ENCODE measurements at regions not wholly inside any gene's neighbourhood (a gene's known extent, or its start where the extent isn't known, plus 50 kb on each side); places are given as distances from the start of the nearest gene placed in this dataset.

- no CpG with 5 or more reads among the region's 6 CpGs for WGBS (ENCODE audit: extremely low coverage, insufficient coverage, insufficient read length)
- H3K36me3 ChIP-seq (ENCODE audit: control insufficient read depth in 1 of 2, insufficient read depth in 2 of 2, low read length in 2 of 2) = no peaks in the 10 kb centered on the region
Measured at GRCh38 chr6:87832025-87832825, 130.2 kb upstream of the AKIRIN2 start.

GRCh38 chr6:87830907-87831306 is 128.9 kb upstream of the AKIRIN2 start:
- no CpG with 5 or more reads among the region's 4 CpGs for WGBS (ENCODE audit: extremely low coverage, insufficient coverage, insufficient read length)
- Histone ChIP-seq H3K27me3 (ENCODE audit: insufficient read depth, low read length) (no peaks in the 10 kb centered on the region), H2AK5ac (ENCODE audit: low read length) (no peak overlapping the region), H2BK120ac (ENCODE audit: insufficient read depth, low read length, poor library complexity) (no peak overlapping the region), H2AFZ (ENCODE audit: insufficient read depth, low read length, poor library complexity) (no peak overlapping the region), H3K4me2 (ENCODE audit: low read length) (no peak overlapping the region), H2BK5ac (ENCODE audit: low read depth, low read length, poor library complexity) (no peak overlapping the region), H3K27ac (ENCODE audit: low read depth, low read length) (no peak overlapping the region), H3K9ac (ENCODE audit: low read length) (no peak overlapping the region), H3K4me1 (ENCODE audit: control insufficient read depth in 1 of 2, insufficient read depth in 2 of 2, low read length in 2 of 2) (no peaks in the 10 kb centered on the region), H3K79me1 (ENCODE audit: low read length) (no peaks in the 10 kb centered on the region), H3K4ac (ENCODE audit: low read depth, low read length) (no peak overlapping the region), H4K8ac (ENCODE audit: low read depth, low read length) (no peak overlapping the region), H3K36me3 (ENCODE audit: control insufficient read depth in 1 of 2, insufficient read depth in 2 of 2, low read length in 2 of 2) (no peaks in the 10 kb centered on the region), H3K4me3 (ENCODE audit: low read depth, low read length) (no peak overlapping the region), H4K91ac (ENCODE audit: low read depth, low read length) (no peak overlapping the region), H2BK12ac (ENCODE audit: low read length) (no peak overlapping the region), H3K79me2 (ENCODE audit: control insufficient read depth, insufficient read depth, low read length, poor library complexity) (no peaks in the 10 kb centered on the region), H4K12ac (ENCODE audit: low read depth, low read length) (no peak overlapping the region), H3K23ac (ENCODE audit: low read length) (no peak overlapping the region), H3K9me3 (ENCODE audit: insufficient read depth, low read depth, low read length) (no peaks in the 10 kb centered on the region), H3K14ac (ENCODE audit: low read length) (no peak overlapping the region), H3K18ac (ENCODE audit: low read length) (no peak overlapping the region)
- no peak for DNase-seq

More at GRCh38 chr6:87832025-87832825, 130.2 kb upstream of the AKIRIN2 start:
- Histone ChIP-seq H3K14ac (ENCODE audit: low read length) (no peak overlapping the region), H3K79me1 (ENCODE audit: low read length) (no peaks in the 10 kb centered on the region), H4K8ac (ENCODE audit: low read depth, low read length) (no peak overlapping the region), H3K4me3 (ENCODE audit: low read depth, low read length) (no peak overlapping the region), H2BK12ac (ENCODE audit: low read length) (no peak overlapping the region), H2BK5ac (ENCODE audit: low read depth, low read length, poor library complexity) (no peak overlapping the region), H3K4ac (ENCODE audit: low read depth, low read length) (no peak overlapping the region), H4K91ac (ENCODE audit: low read depth, low read length) (no peak overlapping the region), H2BK120ac (ENCODE audit: insufficient read depth, low read length, poor library complexity) (no peak overlapping the region), H3K18ac (ENCODE audit: low read length) (no peak overlapping the region), H3K23ac (ENCODE audit: low read length) (no peak overlapping the region), H3K9me3 (ENCODE audit: insufficient read depth, low read depth, low read length) (no peaks in the 10 kb centered on the region), H3K27ac (ENCODE audit: low read depth, low read length) (no peak overlapping the region), H3K79me2 (ENCODE audit: control insufficient read depth, insufficient read depth, low read length, poor library complexity) (no peaks in the 10 kb centered on the region), H3K27me3 (ENCODE audit: insufficient read depth, low read length) (no peaks in the 10 kb centered on the region), H3K4me1 (ENCODE audit: control insufficient read depth in 1 of 2, insufficient read depth in 2 of 2, low read length in 2 of 2) (no peaks in the 10 kb centered on the region), H3K9ac (ENCODE audit: low read length) (no peak overlapping the region), H2AFZ (ENCODE audit: insufficient read depth, low read length, poor library complexity) (no peak overlapping the region), H2AK5ac (ENCODE audit: low read length) (no peak overlapping the region), H4K12ac (ENCODE audit: low read depth, low read length) (no peak overlapping the region), H3K4me2 (ENCODE audit: low read length) (no peak overlapping the region)
- DNase-seq = peak in 1 of 2 donors; percentile 49

- Histone ChIP-seq H3K4ac (ENCODE audit: low read depth, low read length) (no peak overlapping the region), H2BK12ac (ENCODE audit: low read length) (no peak overlapping the region), H3K27ac (ENCODE audit: low read depth, low read length) (no peak overlapping the region), H2BK120ac (ENCODE audit: insufficient read depth, low read length, poor library complexity) (no peak overlapping the region), H3K9me3 (ENCODE audit: insufficient read depth, low read depth, low read length) (no peaks in the 10 kb centered on the region), H2AK5ac (ENCODE audit: low read length) (no peak overlapping the region), H3K18ac (ENCODE audit: low read length) (no peak overlapping the region), H3K14ac (ENCODE audit: low read length) (no peak overlapping the region), H2BK5ac (ENCODE audit: low read depth, low read length, poor library complexity) (no peak overlapping the region), H4K91ac (ENCODE audit: low read depth, low read length) (no peak overlapping the region), H3K4me1 (ENCODE audit: control insufficient read depth in 1 of 2, insufficient read depth in 2 of 2, low read length in 2 of 2) (no peaks in the 10 kb centered on the region), H3K9ac (ENCODE audit: low read length) (no peak overlapping the region), H3K36me3 (ENCODE audit: control insufficient read depth in 1 of 2, insufficient read depth in 2 of 2, low read length in 2 of 2) (no peaks in the 10 kb centered on the region), H2AFZ (ENCODE audit: insufficient read depth, low read length, poor library complexity) (no peak overlapping the region), H3K4me3 (ENCODE audit: low read depth, low read length) (no peak overlapping the region), H3K23ac (ENCODE audit: low read length) (no peak overlapping the region), H3K79me1 (ENCODE audit: low read length) (no peaks in the 10 kb centered on the region), H3K4me2 (ENCODE audit: low read length) (no peak overlapping the region), H3K79me2 (ENCODE audit: control insufficient read depth, insufficient read depth, low read length, poor library complexity) (no peaks in the 10 kb centered on the region), H4K12ac (ENCODE audit: low read depth, low read length) (no peak overlapping the region), H4K8ac (ENCODE audit: low read depth, low read length) (no peak overlapping the region), H3K27me3 (ENCODE audit: insufficient read depth, low read length) (no peaks in the 10 kb centered on the region)
- DNase-seq = no peak
Measured at GRCh38 chr6:87829622-87830121, 127.6 kb upstream of the AKIRIN2 start.

- no peaks in the 10 kb centered on the region for H3K4me1 ChIP-seq (ENCODE audit: control insufficient read depth in 1 of 2, insufficient read depth in 2 of 2, low read length in 2 of 2)
- H3K27ac ChIP-seq (ENCODE audit: low read depth, low read length) = no peak overlapping the region
- no peak overlapping the region for H2BK5ac ChIP-seq (ENCODE audit: low read depth, low read length, poor library complexity)
- H3K36me3 ChIP-seq (ENCODE audit: control insufficient read depth in 1 of 2, insufficient read depth in 2 of 2, low read length in 2 of 2) = no peaks in the 10 kb centered on the region
- H2BK12ac ChIP-seq (ENCODE audit: low read length) = no peak overlapping the region
- H3K9ac ChIP-seq (ENCODE audit: low read length) = no peak overlapping the region
- H2AK5ac ChIP-seq (ENCODE audit: low read length) = no peak overlapping the region
- no peak for DNase-seq
- H4K8ac ChIP-seq (ENCODE audit: low read depth, low read length) = no peak overlapping the region
- no peak overlapping the region for H4K12ac ChIP-seq (ENCODE audit: low read depth, low read length)
- H3K79me1 ChIP-seq (ENCODE audit: low read length) = no peaks in the 10 kb centered on the region
- H2AFZ ChIP-seq (ENCODE audit: insufficient read depth, low read length, poor library complexity) = no peak overlapping the region
- no peak overlapping the region for H3K4ac ChIP-seq (ENCODE audit: low read depth, low read length)
- no CpG with 5 or more reads among the region's 3 CpGs for WGBS (ENCODE audit: extremely low coverage, insufficient coverage, insufficient read length)
- H3K18ac ChIP-seq (ENCODE audit: low read length) = no peak overlapping the region
- H3K4me3 ChIP-seq (ENCODE audit: low read depth, low read length) = no peak overlapping the region
- no peak overlapping the region for H3K14ac ChIP-seq (ENCODE audit: low read length)
- no peak overlapping the region for H4K91ac ChIP-seq (ENCODE audit: low read depth, low read length)
- H2BK120ac ChIP-seq (ENCODE audit: insufficient read depth, low read length, poor library complexity) = no peak overlapping the region
- no peak overlapping the region for H3K23ac ChIP-seq (ENCODE audit: low read length)
- no peak overlapping the region for H3K4me2 ChIP-seq (ENCODE audit: low read length)
- no peaks in the 10 kb centered on the region for H3K27me3 ChIP-seq (ENCODE audit: insufficient read depth, low read length)
- no peaks in the 10 kb centered on the region for H3K9me3 ChIP-seq (ENCODE audit: insufficient read depth, low read depth, low read length)
- H3K79me2 ChIP-seq (ENCODE audit: control insufficient read depth, insufficient read depth, low read length, poor library complexity) = no peaks in the 10 kb centered on the region
Measured at GRCh38 chr6:87828044-87828443, 126.0 kb upstream of the AKIRIN2 start.
